Right lobe of liver (tissue), 4 donors: ENCODE measurements at regions not wholly inside any gene's neighbourhood (a gene's known extent, or its start where the extent isn't known, plus 50 kb on each side); places are given as distances from the start of the nearest gene placed in this dataset.

Experiments used
- CTCF ChIP-seq, 4 donors: fragments of 200-600 bp in 3 of 4; fragments of 450-650 bp in 1 of 4; IDR thresholded peaks; one replicate each; pipeline versions ENCODE4 v1.5.1 to v1.8.0; 2016 to 2022; ENCODE audit warnings: antibody characterized with exemption in 4 of 4, mild to moderate bottlenecking in 2 of 4
- POLR2A ChIP-seq: fragments of 450-650 bp; IDR thresholded peaks from one replicate; pipeline ENCODE4 v1.6.1; 2017; ENCODE audit warnings: antibody characterized with exemption, mild to moderate bottlenecking
- donor health status: DM: no; HTN: no; CAD: no.
- donor health status: DM: no; HTN: no; CAD: no.
- donor health status: DM: no; HTN: yes; CAD: no.

- TF ChIP-seq CTCF (IDR thresholded peaks at IDR 0.05) (no peak), POLR2A (no peak)
These were observed 774.0 kb upstream of the RBFOX1 start for GRCh38 chr16:6558661-6559060.
